GM12864 (cell line): ENCODE measurements at regions not wholly inside any gene's neighbourhood (a gene's known extent, or its start where the extent isn't known, plus 50 kb on each side); places are given as distances from the start of the nearest gene placed in this dataset.

ENCODE experiments used
- DNase-seq: peaks from one replicate; pipeline ENCODE4 v3.0.0-alpha.2; 2011; ENCODE audit warnings: low read depth
- H3K4me3 ChIP-seq: 2 replicates; pipeline ENCODE4 v1.5.1; 2011; ENCODE audit warnings: mild to moderate bottlenecking, low read depth, low read length, control low read depth
- TF ChIP-seq, protein P1 (sequence below): IDR thresholded peaks from 2 replicates; pipeline ENCODE4 v1.5.1; 2011; ENCODE audit warnings: low read depth, mild to moderate bottlenecking, moderate library complexity, low read length, control low read depth, inconsistent platforms; ENCODE audit errors: missing control alignments

DNA sequence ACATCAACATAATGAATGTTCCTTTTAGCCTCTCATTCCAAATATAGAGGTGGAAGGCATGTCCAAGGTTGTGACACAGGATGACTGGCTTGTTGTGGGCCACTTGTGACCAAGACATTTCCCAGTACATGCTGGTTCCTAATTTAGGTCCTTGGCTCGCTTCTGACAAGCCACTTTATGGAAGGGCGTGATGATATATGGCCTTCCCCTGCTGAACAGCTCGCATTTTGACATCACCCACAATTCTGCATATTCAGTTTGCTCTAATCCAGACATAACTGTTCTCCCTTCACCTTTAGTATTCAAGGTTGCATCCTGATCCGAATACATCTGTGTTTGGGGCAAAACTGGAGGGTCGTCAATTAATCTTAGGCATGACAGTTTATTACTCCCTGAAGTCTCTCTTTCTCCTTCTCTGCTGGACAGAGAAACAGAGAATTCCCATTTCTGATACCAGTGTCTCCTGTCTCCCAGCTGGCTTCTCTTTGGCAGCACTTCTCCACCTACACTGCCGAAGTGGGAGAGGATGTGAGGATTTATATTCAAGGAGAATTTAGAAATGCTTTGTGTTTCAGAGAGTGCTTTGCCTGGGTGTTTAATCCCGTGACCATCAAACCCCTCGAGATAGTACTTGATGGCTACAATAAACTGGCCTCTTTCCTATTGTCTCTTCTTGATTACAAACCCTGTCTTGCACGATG is 815.5 kb upstream of the RBFOX1 start:
- TF ChIP-seq, protein P1, sequence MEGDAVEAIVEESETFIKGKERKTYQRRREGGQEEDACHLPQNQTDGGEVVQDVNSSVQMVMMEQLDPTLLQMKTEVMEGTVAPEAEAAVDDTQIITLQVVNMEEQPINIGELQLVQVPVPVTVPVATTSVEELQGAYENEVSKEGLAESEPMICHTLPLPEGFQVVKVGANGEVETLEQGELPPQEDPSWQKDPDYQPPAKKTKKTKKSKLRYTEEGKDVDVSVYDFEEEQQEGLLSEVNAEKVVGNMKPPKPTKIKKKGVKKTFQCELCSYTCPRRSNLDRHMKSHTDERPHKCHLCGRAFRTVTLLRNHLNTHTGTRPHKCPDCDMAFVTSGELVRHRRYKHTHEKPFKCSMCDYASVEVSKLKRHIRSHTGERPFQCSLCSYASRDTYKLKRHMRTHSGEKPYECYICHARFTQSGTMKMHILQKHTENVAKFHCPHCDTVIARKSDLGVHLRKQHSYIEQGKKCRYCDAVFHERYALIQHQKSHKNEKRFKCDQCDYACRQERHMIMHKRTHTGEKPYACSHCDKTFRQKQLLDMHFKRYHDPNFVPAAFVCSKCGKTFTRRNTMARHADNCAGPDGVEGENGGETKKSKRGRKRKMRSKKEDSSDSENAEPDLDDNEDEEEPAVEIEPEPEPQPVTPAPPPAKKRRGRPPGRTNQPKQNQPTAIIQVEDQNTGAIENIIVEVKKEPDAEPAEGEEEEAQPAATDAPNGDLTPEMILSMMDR: no peak
- H3K4me3 ChIP-seq: no peak overlapping the region
- DNase-seq: no peak

DNA sequence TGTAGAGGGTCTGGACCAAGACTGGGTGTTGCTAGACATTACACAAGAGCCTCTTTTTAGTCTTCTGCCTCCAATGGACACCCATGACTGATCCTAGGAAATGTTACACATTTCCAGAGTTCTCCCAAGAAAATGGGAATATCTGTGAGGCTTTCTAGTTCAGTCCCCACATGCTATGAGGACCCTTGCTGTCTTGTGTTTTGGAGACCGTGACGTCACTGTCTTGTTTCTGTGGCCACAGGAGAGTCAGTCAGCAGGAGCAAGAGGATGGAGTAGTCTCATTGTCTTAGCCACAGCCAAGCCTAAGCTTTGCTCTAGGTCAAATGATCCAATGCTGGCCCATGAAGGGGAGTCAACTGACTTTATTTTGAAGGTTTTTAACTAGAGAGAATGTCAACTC is 820.1 kb upstream of the RBFOX1 start:
- DNase-seq: no peak
- TF ChIP-seq, protein P1: no peak
- no peak overlapping the region for H3K4me3 ChIP-seq

DNA sequence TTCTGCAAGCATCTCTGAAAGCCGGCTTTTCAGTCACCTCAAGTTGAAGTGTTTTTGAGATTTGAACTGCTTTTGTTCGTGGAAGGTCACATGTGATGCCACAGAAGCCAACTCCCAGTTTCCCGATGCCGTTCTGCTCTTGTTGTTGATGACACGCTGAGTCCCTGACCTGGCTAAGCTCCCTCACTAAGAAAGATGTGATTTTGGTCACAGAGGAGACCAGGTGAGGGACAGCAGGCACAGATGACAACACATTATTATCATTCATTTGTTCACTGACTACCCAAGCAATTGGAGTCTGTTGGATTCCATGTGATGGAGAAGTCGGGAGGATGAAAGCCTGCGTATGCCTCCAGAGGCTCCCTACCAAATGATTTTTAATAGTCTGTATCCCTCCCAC is 822.4 kb upstream of the RBFOX1 start:
- TF ChIP-seq, protein P1: no peak
- no peak overlapping the region for H3K4me3 ChIP-seq
- DNase-seq: no peak

GRCh38 chr16:6499413-6499812 is 833.2 kb upstream of the RBFOX1 start:
- no peak for DNase-seq
- TF ChIP-seq, protein P1: no peak
- no peak overlapping the region for H3K4me3 ChIP-seq

DNA sequence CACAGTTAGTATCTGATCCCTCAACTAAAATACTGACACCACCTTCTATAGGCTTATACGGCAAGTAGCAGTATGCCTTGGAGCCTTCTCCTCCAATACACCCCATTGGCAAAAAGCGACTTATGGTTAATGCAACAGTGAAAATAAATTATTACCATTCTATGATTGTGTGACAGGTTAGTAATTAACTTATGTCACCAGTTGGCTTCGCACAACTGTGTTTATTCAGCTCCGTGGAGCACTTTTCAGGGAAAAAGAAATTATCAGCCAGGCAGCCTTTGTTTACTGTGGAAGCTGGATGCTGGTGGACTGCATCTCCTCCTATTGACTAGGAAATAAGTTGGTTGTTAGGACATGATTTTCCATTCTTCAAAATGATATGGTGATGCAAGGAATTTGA is 833.8 kb upstream of the RBFOX1 start:
- DNase-seq: no peak
- TF ChIP-seq, protein P1: no peak
- no peak overlapping the region for H3K4me3 ChIP-seq

DNA sequence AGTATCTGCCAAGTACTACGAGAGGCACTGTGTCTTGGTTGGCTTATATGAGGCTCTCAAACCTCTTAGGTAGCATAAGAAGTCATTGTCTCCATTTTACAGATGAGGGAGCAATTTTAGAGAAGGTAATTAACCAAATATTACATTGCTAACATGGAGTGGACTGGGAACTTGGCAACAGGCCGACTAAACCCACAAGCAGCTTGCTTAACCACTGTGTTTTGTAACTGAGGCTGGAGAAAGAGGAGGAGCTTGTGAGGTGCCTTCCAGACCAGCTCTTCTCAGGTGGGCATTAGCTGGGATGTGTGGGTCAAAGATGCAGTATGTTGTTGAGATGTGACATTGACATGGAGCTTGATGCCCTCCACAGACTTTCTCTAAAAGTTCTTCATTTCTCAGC is 835.6 kb upstream of the RBFOX1 start:
- TF ChIP-seq, protein P1: no peak
- no peak overlapping the region for H3K4me3 ChIP-seq
- DNase-seq: no peak
